ENCODE measurements at regions not wholly inside any gene's neighbourhood (a gene's known extent, or its start where the extent isn't known, plus 50 kb on each side); places are given as distances from the start of the nearest gene placed in this dataset.

GRCh38 chr4:38491854-38492478 lies 172.0 kb upstream of the KLF3 start (continued):
- TF ChIP-seq ZFP36 (IDR thresholded peaks at IDR 0.05; ENCODE audit: low read depth, low read length, partially characterized antibody) (peak; percentile 49), ZNF695 (CRISPR knock-in tag; IDR thresholded peaks at IDR 0.05) (no peak), HNRNPK (IDR thresholded peaks at IDR 0.05; ENCODE audit: low read depth, low read length, poor library complexity, severe bottlenecking) (no peak), CEBPB (tag; IDR thresholded peaks at IDR 0.05) (no peak), ESRRA (IDR thresholded peaks at IDR 0.05; ENCODE audit: borderline replicate concordance, low read depth) (peak; percentile 65), ZBTB17 (CRISPR knock-in tag; IDR thresholded peaks at IDR 0.05) (no peak), TFAP4 (CRISPR knock-in tag; IDR thresholded peaks at IDR 0.05; ENCODE audit: borderline replicate concordance) (no peak), HNRNPL (IDR thresholded peaks at IDR 0.05; ENCODE audit: low read depth, low read length) (no peak), ZBTB33 (CRISPR knock-in tag; IDR thresholded peaks at IDR 0.05) (no peak), ZNF77 (CRISPR knock-in tag; IDR thresholded peaks at IDR 0.05) (no peak), ZBTB49 (CRISPR knock-in tag; IDR thresholded peaks at IDR 0.05; ENCODE audit: borderline replicate concordance) (no peak)

All from K562 (cell line).